ENCODE measurements at regions not wholly inside any gene's neighbourhood (a gene's known extent, or its start where the extent isn't known, plus 50 kb on each side); places are given as distances from the start of the nearest gene placed in this dataset.

GRCh38 chr15:81056304-81056703, 55.6 kb downstream of the TLNRD1 start:
- DNase-seq (no peak), ATAC-seq (no peak)
- TF ChIP-seq EZH2 (IDR thresholded peaks at IDR 0.05; ENCODE audit: low read length, unreplicated experiment): no peak
- TF ChIP-seq EZH2phosphoT487 (IDR thresholded peaks at IDR 0.05; ENCODE audit: borderline replicate concordance, low read length): no peak
- no peak for TF ChIP-seq CTCF (conservative IDR thresholded peaks at IDR 0.05; ENCODE audit: low read depth, low read length)
- Histone ChIP-seq H2AFZ (ENCODE audit: low read length) (no peak overlapping the region), H3K36me3 (ENCODE audit: low read depth, low read length) (no peaks in the 10 kb centered on the region), H4K20me1 (ENCODE audit: low read length) (no peaks in the 10 kb centered on the region), H3K9me3 (ENCODE audit: low read length) (peaks cover 5% of the 10 kb centered on the region), H3K79me2 (ENCODE audit: low read length) (no peaks in the 10 kb centered on the region), H3K27ac (ENCODE audit: low read length) (no peak overlapping the region), H3K9ac (ENCODE audit: low read length) (no peak overlapping the region), H3K9me2 (replicated peaks; ENCODE audit: low read length) (no peaks in the 10 kb centered on the region), H3K4me2 (ENCODE audit: low read length) (no peak overlapping the region), H3F3A (ENCODE audit: low read length, unreplicated experiment) (no peaks in the 10 kb centered on the region), H3K4me3 (ENCODE audit: low read length) (no peak overlapping the region), H3K27me3 (ENCODE audit: low read length) (no peaks in the 10 kb centered on the region), H3K4me1 (ENCODE audit: insufficient read depth, low read length) (no peaks in the 10 kb centered on the region)
- intact Hi-C loops (cut with micrococcal nuclease): no loop called here
- CTCF ChIA-PET: no interaction called here
- POLR2A ChIA-PET (ENCODE audit: unreplicated experiment): no interaction called here
- no TSS peak for BruUV-seq (replicated peaks)

- DNase-seq: no peak
- CTCF ChIA-PET: no interaction called here
- POLR2A ChIA-PET (ENCODE audit: unreplicated experiment): no interaction called here
- no peaks in the 10 kb centered on the region for H3K36me3 ChIP-seq (ENCODE audit: low read depth, low read length)
- TF ChIP-seq EZH2 (IDR thresholded peaks at IDR 0.05; ENCODE audit: low read length, unreplicated experiment) (no peak), EZH2phosphoT487 (IDR thresholded peaks at IDR 0.05; ENCODE audit: borderline replicate concordance, low read length) (no peak), CTCF (conservative IDR thresholded peaks at IDR 0.05; ENCODE audit: low read depth, low read length) (no peak)
- H3K4me1 ChIP-seq (ENCODE audit: insufficient read depth, low read length): no peaks in the 10 kb centered on the region
- H4K20me1 ChIP-seq (ENCODE audit: low read length): no peaks in the 10 kb centered on the region
- no peaks in the 10 kb centered on the region for H3K27me3 ChIP-seq (ENCODE audit: low read length)
- ATAC-seq: no peak
- no peak overlapping the region for H3K9ac ChIP-seq (ENCODE audit: low read length)
- H3K9me3 ChIP-seq (ENCODE audit: low read length): peaks cover 5% of the 10 kb centered on the region
- H3K79me2 ChIP-seq (ENCODE audit: low read length): no peaks in the 10 kb centered on the region
- intact Hi-C loops (cut with micrococcal nuclease): no loop called here
- no peaks in the 10 kb centered on the region for H3K9me2 ChIP-seq (replicated peaks; ENCODE audit: low read length)
- no peak overlapping the region for H2AFZ ChIP-seq (ENCODE audit: low read length)
- no peak overlapping the region for H3K27ac ChIP-seq (ENCODE audit: low read length)
- no peak overlapping the region for H3K4me3 ChIP-seq (ENCODE audit: low read length)
- H3F3A ChIP-seq (ENCODE audit: low read length, unreplicated experiment): no peaks in the 10 kb centered on the region
- BruUV-seq (replicated peaks): no TSS peak
- no peak overlapping the region for H3K4me2 ChIP-seq (ENCODE audit: low read length)
These were observed 59.7 kb downstream of the TLNRD1 start for GRCh38 chr15:81060470-81060869.

GRCh38 chr15:81060907-81061306, 60.2 kb downstream of the TLNRD1 start:
- Histone ChIP-seq H2AFZ (ENCODE audit: low read length) (no peak overlapping the region), H3K9me3 (ENCODE audit: low read length) (peaks cover 5% of the 10 kb centered on the region), H3K9ac (ENCODE audit: low read length) (no peak overlapping the region), H3K4me3 (ENCODE audit: low read length) (no peak overlapping the region), H3K9me2 (replicated peaks; ENCODE audit: low read length) (no peaks in the 10 kb centered on the region), H3F3A (ENCODE audit: low read length, unreplicated experiment) (no peaks in the 10 kb centered on the region), H3K4me2 (ENCODE audit: low read length) (no peak overlapping the region), H3K27ac (ENCODE audit: low read length) (no peak overlapping the region), H3K27me3 (ENCODE audit: low read length) (no peaks in the 10 kb centered on the region), H3K79me2 (ENCODE audit: low read length) (no peaks in the 10 kb centered on the region), H3K36me3 (ENCODE audit: low read depth, low read length) (no peaks in the 10 kb centered on the region), H3K4me1 (ENCODE audit: insufficient read depth, low read length) (no peaks in the 10 kb centered on the region), H4K20me1 (ENCODE audit: low read length) (no peaks in the 10 kb centered on the region)
- ChIA-PET POLR2A (ENCODE audit: unreplicated experiment) (no interaction called here), CTCF (no interaction called here)
- intact Hi-C loops (cut with micrococcal nuclease): no loop called here
- no peak for TF ChIP-seq EZH2 (IDR thresholded peaks at IDR 0.05; ENCODE audit: low read length, unreplicated experiment)
- no peak for TF ChIP-seq CTCF (conservative IDR thresholded peaks at IDR 0.05; ENCODE audit: low read depth, low read length)
- no peak for TF ChIP-seq EZH2phosphoT487 (IDR thresholded peaks at IDR 0.05; ENCODE audit: borderline replicate concordance, low read length)
- no TSS peak for BruUV-seq (replicated peaks)
- no peak for DNase-seq
- no peak for ATAC-seq

All from PC-3 (cell line).